ENCODE measurements at regions not wholly inside any gene's neighbourhood (a gene's known extent, or its start where the extent isn't known, plus 50 kb on each side); places are given as distances from the start of the nearest gene placed in this dataset.
"Not testable (repeated sequence)": the region's sequence is repeated elsewhere in the genome, so short reads cannot be mapped to it uniquely, and the experiment has no call there.

DNA sequence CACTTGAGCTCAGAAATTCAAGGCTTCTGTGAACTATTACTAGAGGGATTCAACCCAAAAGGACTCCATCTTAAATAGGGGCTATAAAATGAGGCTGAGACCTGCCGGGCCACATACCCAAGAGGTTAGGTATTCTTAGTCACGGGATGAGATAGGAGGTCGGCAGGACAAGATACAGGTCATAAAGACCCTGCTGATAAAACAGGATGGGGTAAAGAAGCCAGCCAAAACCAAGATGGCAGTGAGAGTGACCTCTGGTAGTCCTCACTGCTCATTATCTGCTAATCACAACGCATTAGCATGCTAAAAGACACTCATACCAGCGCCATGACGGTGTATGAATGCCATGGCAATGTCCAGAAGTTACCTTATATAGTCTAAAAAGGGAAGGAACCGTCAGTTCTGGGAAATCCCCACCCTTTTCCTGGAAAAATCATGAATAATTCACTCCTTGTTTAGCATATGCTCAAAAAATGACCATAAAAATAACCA, 101.2 kb upstream of the TRIM24 start:
- no peak for ATAC-seq
- intact Hi-C loops (cut with DNase I) = no loop called here
- Histone ChIP-seq H3K4me1 (no peaks in the 10 kb centered on the region), H3K36me3 (no peaks in the 10 kb centered on the region), H3K4me3 (no peak overlapping the region), H3K9me3 (peaks cover 0 to 2% (median 0%) of the 10 kb centered on the region in 12 donors), H3K27me3 (no peaks in the 10 kb centered on the region), H3K27ac (no peak overlapping the region)
- WGBS, 4 donors = 76 to 83% (median 80%) methylated on average over 7 of the region's 7 CpGs
- no peak for DNase-seq
- no peak for TF ChIP-seq POLR2A (IDR thresholded peaks at IDR 0.05)
- TF ChIP-seq, protein P1, sequence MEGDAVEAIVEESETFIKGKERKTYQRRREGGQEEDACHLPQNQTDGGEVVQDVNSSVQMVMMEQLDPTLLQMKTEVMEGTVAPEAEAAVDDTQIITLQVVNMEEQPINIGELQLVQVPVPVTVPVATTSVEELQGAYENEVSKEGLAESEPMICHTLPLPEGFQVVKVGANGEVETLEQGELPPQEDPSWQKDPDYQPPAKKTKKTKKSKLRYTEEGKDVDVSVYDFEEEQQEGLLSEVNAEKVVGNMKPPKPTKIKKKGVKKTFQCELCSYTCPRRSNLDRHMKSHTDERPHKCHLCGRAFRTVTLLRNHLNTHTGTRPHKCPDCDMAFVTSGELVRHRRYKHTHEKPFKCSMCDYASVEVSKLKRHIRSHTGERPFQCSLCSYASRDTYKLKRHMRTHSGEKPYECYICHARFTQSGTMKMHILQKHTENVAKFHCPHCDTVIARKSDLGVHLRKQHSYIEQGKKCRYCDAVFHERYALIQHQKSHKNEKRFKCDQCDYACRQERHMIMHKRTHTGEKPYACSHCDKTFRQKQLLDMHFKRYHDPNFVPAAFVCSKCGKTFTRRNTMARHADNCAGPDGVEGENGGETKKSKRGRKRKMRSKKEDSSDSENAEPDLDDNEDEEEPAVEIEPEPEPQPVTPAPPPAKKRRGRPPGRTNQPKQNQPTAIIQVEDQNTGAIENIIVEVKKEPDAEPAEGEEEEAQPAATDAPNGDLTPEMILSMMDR (IDR thresholded peaks at IDR 0.05) = no peak

DNA sequence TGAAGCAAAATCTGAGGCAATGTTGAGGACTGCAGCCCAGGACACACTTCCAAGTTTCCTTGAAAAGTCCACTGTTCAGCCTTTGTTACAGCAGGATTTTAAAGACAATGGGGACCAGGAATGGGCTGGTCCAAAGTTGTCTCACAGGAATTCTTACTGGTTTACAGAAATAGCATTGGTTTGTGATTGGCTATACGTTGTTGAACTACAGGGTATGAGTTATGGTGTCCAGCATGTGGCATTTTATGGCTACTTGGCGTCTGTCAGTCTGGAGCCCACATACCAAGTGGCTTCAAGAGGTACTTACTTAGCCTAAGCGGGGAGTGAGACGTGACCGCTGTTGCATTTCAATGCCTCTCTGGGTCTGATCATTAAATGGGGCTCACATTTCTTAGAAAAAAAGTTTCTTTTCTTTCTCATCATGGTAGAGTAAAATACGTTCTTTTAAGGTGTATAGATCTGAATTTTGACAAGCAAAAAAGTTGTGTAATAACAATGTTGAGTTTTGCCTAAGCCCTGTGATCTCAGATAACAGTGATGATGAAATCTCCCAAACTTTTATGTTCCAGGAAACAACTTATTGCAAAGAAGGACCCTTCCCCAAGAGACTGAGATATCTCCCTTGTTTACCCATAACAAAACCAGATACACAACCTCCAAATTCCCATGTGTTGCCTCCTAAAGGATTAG, 100.0 kb upstream of the TRIM24 start:
- intact Hi-C loops (cut with DNase I) = no loop called here
- Histone ChIP-seq H3K27ac (no peak overlapping the region), H3K27me3 (no peaks in the 10 kb centered on the region), H3K9me3 (peaks cover 0 to 2% (median 0%) of the 10 kb centered on the region in 12 donors), H3K4me3 (no peak overlapping the region), H3K4me1 (no peaks in the 10 kb centered on the region), H3K36me3 (no peaks in the 10 kb centered on the region)
- no peak for DNase-seq
- ATAC-seq = no peak
- 81 to 92% (median 88%) methylated on average over 6 of the region's 6 CpGs for WGBS, 4 donors
- TF ChIP-seq, protein P1 (IDR thresholded peaks at IDR 0.05) = no peak
- no peak for TF ChIP-seq POLR2A (IDR thresholded peaks at IDR 0.05)

DNA sequence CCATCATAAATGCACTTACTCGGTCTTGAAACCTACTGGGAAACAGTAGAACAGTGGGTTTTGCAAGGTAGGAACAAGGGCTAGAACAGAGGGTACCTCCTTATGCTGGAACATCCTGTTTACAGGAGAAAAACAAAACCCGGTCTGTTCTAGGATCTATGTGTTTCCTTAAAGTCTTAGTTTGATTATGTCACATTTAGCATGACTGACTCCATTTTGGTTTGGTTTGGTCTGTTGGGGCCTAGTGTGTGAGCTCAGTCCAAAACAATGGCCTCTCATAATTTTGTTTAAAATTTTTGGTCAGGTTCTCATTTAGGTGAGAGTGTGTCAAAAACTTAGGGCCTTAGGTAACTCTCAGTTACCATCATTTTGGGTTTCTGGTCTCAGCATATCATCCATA, 96.3 kb upstream of the TRIM24 start:
- intact Hi-C loops (cut with DNase I) = no loop called here
- no peak overlapping the region for H3K4me3 ChIP-seq
- no peaks in the 10 kb centered on the region for H3K27me3 ChIP-seq
- WGBS, 4 donors = 71 to 85% (median 80%) methylated on average over 2 of the region's 2 CpGs
- no peak for DNase-seq
- TF ChIP-seq, protein P1 (IDR thresholded peaks at IDR 0.05) = no peak
- no peak for TF ChIP-seq POLR2A (IDR thresholded peaks at IDR 0.05)
- no peak for ATAC-seq
- H3K9me3 ChIP-seq = peaks cover 0 to 22% (median 4%) of the 10 kb centered on the region in 12 donors
- H3K27ac ChIP-seq = no peak overlapping the region
- H3K4me1 ChIP-seq = no peaks in the 10 kb centered on the region
- H3K36me3 ChIP-seq = no peaks in the 10 kb centered on the region

DNA sequence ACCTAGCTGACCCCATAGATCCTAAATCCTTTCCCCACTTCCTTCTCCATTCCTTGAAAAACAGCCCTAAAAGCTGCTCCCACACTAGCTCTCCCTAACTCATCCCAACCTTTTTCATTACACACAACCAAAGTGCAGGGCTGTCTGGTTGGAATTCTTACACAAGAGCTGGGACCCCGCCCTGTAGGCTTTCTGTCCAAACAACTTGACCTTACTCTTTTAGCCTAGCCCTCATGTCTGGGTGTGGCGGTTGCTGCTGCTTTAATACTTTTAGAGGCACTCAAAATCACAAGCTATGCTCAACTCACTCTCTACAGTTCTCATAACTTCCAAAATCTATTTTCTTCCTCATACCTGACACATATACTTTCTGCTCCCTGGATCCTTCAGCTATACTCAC, 93.9 kb upstream of the TRIM24 start:
- DNase-seq; H3K4me1 ChIP-seq; ATAC-seq; H3K36me3 ChIP-seq; H3K27ac ChIP-seq; intact Hi-C loops (cut with DNase I); H3K4me3 ChIP-seq; H3K27me3 ChIP-seq: not testable (repeated sequence)
- 95 to 98% (median 97%) methylated on average over 2 of the region's 2 CpGs for WGBS, 4 donors
- peaks cover 0 to 46% (median 23%) of the 10 kb centered on the region in 12 donors for H3K9me3 ChIP-seq

DNA sequence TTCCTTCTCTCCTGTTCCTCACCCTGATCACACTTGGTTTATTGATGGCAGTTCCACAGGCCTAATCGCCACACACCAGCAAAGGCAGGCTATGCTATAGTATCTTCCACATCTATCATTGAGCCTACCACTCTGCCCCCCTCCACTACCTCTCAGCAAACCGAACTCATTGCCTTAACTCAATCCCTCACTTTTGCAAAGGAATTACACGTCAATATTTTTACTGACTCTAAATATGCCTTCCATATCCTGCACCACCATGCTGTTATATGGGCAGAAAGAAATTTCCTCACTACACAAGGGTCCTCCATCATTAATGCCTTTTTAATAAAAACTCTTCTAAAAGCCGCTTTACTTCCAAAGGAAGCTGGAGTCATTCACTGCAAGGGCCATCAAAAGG, 93.4 kb upstream of the TRIM24 start:
- H3K27me3 ChIP-seq; H3K4me3 ChIP-seq; H3K36me3 ChIP-seq; ATAC-seq; H3K27ac ChIP-seq; H3K4me1 ChIP-seq; intact Hi-C loops (cut with DNase I); DNase-seq: not testable (repeated sequence)
- 94 to 96% (median 95%) methylated on average over 4 of the region's 4 CpGs for WGBS, 4 donors
- peaks cover 0 to 49% (median 23%) of the 10 kb centered on the region in 12 donors for H3K9me3 ChIP-seq
